Eye (tissue), 1 donor: ENCODE measurements at regions not wholly inside any gene's neighbourhood (a gene's known extent, or its start where the extent isn't known, plus 50 kb on each side); places are given as distances from the start of the nearest gene placed in this dataset.
A peak's percentile ranks its signal among the peaks of the same experiment; 100 is the strongest.
"Not testable (repeated sequence)": the region's sequence is repeated elsewhere in the genome, so short reads cannot be mapped to it uniquely, and the experiment has no call there.

Source experiments
- DNase-seq: peaks from one replicate; pipeline ENCODE4 v3.0.0-alpha.2; 2015

GRCh38 chr10:125264757-125265578 lies 104.6 kb upstream of the CTBP2 start:
- DNase-seq: no peak

DNA sequence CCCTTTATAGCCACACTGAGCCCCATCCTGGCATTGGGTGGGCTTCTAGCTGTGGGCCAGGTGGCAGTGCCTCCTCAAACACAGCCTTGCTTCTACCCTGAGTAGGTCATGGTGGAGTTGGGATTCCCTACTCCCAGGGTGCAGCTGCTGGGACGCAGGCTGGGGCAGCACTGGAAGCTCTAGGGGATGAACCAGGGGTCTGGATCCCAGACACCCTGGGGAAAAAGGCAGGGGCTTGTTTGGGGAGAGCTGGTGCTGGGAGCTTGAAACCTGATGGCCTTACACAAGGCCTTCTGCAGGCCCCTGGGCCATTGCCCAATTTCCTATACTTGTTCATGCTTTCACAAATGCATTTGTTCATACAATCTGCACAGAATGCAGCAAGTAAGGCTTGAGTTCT lies 103.7 kb upstream of the CTBP2 start:
- no peak for DNase-seq

GRCh38 chr10:125263551-125263950 lies 103.2 kb upstream of the CTBP2 start:
- no peak for DNase-seq

GRCh38 chr10:125262920-125263319 lies 102.6 kb upstream of the CTBP2 start:
- DNase-seq: no peak

DNA sequence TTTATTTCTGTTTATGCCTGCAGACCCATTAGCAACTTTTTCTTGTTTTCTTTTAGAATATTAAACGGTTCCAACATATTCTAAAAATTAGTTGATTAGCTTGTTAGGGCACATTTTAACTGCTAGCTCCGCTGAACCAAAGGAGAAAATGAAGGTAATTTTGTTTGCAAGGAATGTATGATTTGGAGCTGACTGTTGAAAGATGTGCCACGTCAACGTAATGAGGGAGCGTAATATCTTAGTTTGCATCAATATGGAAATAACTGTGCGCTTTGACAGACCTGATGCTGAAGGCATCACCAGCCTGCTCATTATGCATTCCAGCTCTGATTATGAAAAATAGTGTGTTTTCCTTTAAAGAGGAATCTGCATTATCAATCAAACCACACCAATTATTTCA lies 102.0 kb upstream of the CTBP2 start:
- DNase-seq: no peak

DNA sequence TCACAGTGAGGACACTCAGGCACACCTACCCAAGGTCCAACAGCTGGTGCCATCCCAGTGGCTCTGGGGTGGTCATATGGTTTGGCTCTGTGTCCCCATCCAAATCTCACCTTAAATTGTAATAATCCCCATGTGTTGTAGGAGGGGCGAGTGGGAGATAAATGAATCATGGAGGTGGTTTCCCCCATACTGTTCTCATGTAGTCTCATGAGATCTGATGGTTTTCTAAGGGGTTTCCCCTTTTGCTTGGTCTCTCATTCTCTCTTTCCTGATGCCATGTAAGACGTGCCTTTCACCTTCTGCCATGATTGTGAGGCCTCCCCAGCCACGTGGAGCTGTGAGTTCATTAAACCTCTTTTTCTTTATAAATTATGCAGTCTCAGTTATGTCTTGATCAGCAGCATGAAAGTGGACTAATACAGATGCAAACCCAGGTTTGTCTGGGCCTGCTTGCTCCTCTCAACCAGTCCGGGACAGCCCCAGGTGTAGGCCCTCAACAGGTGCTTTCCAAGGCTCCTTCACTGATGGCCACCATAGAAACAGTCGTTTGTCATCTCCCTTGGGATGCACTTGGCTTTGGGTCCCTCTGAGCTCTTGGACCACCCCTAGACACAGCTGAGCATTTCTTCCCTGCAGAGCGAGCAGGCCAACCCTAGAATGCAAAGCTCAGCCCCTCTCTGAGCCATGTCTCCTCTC lies 101.3 kb upstream of the CTBP2 start:
- no peak for DNase-seq

GRCh38 chr10:125260260-125260659 lies 99.9 kb upstream of the CTBP2 start:
- no peak for DNase-seq

DNA sequence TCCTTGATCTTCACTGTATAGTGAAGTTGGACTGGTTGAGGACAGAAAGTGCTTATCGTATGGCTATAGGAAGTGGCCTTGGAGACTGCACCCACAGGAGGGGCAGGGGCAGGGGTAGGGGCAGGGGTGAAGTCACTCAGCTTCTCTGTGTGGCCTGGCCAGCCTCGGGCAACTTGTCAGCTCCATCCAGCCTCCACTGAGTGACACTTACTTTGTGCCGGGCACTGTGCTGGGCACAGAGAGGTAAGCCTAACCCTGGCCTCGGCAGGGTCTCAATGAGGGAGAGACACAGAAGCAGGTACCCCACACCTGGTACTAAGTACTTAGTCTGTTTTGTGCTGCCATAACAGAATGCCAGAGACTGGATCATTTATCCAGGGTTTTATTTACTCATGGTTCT lies 99.3 kb upstream of the CTBP2 start:
- no peak for DNase-seq

DNA sequence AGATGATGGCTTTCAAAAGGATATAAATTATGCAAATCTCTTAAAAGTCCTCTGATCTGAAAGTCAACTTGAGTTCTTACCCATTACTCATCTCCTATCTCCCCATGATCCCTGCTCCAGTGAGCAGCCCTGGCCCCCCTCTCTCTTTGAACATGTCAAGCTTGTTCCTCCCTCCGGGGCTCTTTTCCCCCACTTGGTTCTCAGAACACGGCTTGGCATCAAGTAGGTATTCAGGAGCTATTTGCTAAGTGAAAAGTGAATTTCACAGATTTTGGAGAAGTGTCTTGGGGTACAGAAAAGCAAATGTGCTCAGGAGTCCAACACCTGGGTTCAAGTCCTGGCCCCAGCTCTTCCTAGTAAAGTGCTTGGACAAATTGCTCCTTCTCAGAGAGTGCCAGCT lies 98.3 kb upstream of the CTBP2 start:
- DNase-seq: no peak

GRCh38 chr10:125257521-125258108 lies 97.3 kb upstream of the CTBP2 start:
- DNase-seq: peak; percentile 62

DNA sequence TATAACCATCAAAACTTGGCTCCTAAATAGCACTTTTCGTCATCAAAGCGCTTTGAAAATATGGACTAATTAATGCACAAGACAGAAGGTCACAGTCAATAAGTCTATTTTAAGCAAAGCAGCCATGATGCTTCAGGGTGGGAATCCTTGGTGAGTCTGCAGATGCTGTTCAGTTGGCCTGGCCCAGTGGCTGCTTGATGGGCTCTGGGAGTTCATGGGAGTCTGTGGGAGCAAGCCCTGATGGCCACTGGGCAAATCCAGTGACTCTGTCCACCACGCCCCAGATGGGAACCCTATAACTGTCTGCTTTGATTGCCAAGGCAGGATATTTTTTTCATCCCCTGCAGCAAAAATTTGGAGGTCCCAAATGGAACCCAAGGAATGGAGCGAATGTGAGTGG lies 95.7 kb upstream of the CTBP2 start:
- DNase-seq: no peak

GRCh38 chr10:125252937-125253336 lies 92.6 kb upstream of the CTBP2 start:
- no peak for DNase-seq

GRCh38 chr10:125250834-125251233 lies 90.5 kb upstream of the CTBP2 start:
- not testable (repeated sequence) for DNase-seq

GRCh38 chr10:125249948-125250347 lies 89.6 kb upstream of the CTBP2 start:
- no peak for DNase-seq

DNA sequence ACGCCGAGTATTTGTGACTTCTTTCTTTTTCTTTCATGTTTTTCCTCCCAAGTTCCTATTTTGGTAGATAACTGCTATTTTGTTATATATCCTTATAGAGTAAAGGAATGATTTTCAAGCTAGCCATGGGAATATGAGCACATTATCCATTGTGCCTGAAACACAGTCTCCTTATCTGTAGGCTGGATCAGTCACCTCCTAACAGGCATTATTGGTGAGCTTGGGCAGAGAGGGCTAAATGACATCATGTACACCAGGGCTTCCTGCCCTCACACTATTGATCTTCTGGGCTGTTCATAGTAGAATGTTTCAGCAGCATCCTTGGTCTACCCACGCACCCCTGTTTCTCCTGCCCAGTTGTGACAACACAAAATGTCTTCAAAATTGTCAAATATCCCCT lies 88.1 kb upstream of the CTBP2 start:
- peak; percentile 46 for DNase-seq

DNA sequence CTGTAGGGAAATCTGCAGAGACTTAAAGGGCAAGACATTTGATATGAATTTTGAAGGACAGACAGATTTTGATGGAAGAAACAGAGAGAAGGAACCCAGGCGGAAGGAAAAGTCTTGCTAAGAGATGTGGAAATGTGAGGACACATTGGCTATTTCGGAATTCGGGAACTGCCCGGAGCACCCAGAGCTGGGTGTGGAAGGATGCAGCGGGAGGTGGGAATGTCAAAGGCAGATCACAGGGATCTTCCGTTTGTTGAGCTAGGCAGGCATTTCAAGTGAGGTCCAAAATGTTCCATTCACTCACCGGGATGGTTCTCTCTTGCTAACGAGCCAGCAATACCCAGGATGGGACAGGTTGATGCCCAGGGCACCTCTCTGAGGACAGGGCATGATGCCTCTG lies 87.2 kb upstream of the CTBP2 start:
- DNase-seq: no peak

DNA sequence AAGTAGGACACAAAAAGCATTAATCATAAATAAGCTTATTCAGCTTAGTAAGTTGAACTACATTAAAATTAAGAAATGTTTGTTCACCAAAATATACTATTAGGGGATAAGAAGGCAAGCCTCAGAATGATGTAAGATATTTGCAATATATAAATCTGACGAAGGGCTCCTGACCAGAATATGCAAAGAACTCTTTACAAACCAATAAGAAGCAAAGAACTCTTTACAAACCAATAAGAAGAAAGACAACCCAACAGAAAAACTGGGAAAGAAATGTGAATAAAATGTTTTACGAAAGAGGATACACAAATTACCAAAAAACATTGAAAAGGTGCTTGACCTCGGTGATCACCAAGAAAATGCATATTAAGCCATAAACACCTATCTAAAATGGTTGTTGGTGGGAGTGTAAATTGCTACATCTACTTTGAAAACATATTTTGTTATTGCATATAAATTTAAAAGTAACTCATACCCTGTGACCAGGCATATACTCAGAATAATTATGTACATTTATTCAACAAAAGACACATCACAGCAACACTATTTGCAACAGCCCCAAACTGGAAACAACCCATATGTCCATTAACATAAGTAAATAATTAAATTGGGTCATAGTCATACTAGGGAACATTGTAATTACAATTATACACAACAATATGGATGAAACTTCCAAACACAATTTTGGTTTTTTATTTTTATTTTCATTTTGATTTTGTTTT lies 83.3 kb upstream of the CTBP2 start:
- no peak for DNase-seq

DNA sequence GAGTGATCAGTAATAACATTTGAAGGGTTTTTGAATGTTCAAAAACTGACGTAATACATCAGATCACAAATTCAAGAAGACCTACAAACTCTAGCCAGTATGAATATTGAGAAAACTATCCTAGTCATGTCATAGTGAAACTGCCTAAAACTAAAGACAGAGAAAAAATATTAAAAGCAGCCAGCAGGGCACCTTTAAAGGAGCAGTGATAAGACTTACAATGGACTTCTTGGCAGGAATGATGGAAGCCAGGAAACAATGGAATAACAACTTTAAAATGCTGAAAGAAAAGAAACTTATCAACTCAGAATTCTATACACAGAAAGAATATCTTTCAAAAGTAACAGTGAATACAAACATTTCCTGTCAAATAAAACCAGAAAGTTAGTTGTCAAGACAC lies 78.3 kb upstream of the CTBP2 start:
- DNase-seq: no peak

DNA sequence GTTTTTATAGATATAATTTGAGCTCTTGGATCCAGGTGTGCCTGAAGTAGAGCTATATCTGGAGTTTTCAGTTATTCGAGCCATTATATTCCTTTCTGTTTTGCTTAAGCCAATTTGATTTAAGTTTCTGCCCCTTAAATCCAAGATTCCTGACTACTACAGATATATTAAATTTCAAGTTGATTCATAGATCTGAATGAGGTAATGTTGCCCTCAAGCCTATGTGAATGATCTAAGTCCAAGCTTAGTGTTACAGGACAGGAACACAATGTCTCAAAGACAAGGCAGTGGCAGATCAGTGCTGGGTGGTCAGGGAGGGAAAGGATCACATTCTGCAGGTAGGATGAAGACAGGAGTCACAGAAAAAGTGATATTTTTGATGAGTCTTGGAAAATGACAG lies 75.7 kb upstream of the CTBP2 start:
- DNase-seq: no peak

DNA sequence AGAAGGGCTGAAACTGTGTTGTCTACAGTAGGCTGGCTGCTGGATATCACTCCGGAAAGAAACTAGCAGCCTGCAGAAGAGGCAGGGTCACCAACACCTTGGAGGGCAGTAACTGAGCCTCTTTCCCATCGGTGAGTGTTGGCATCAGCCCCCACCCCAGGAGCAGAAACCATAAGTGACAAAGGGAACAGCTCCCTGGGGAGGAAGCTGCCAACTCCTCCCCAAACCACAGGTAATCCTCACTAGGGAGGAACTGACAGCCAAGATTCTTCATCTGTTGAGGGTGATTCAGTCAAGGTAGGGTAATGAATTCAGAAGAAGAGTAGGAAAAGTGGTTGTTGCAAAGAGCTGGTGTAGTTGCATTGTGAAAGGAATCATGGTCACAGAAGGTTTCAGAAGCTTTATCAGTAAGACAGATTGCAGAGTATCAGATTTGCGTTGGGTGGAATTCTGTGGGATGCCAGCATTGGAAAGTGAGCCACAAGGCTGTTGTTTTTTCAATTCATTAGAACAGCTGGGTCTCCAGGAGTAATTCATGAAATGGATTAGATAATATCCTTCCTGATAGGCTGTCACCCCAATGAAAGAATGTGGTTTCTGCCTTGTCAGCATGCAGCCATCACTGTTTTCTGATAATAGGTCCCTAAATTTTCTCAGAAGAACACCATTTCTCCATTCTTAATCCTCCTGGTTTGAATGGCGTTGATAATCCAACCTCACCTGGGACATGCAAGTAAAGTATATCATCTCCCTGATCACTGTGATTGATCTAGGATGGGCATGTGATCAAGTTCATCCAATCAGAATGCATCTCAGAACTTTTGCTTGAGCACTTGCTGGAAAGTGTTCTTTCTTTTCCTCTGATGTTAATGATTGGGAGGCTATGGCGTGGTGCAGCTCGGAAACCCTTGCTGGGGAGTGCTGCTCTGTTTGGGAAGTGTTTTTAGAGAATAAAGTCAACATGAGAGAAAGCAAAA lies 75.0 kb upstream of the CTBP2 start:
- DNase-seq: no peak

DNA sequence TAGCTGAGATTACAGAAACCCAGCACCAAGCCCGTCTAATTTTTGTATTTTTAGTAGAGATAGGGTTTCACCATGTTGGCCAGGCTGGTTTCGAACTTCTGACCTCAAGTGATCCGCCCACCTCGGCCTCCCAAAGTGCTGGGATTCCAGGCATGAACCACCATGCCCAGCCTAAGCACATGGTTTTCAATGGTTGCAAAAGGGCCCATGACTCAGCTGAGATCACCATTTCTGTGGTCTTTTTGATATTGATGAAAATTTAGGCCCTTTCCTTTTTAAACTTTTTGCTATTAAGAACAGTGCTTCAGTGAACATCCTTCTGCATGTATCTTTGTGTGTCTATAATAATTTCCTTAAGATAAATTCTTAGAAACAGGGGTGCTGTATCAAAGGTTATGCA lies 74.2 kb upstream of the CTBP2 start:
- DNase-seq: not testable (repeated sequence)

- DNase-seq: no peak
Measured at GRCh38 chr10:125233726-125234125, 73.4 kb upstream of the CTBP2 start.
